AG09319 (cell line): ENCODE measurements at regions not wholly inside any gene's neighbourhood (a gene's known extent, or its start where the extent isn't known, plus 50 kb on each side); places are given as distances from the start of the nearest gene placed in this dataset.

ENCODE experiments used
- DNase-seq: peaks from one replicate; pipeline ENCODE4 v3.0.0-alpha.2; 2010; ENCODE audit warnings: low read depth; ENCODE audit errors: extremely low read depth
- TF ChIP-seq, protein P1 (sequence below): IDR thresholded peaks from 2 replicates; pipeline ENCODE4 v1.5.1; 2011; ENCODE audit warnings: low read depth, mild to moderate bottlenecking, inconsistent platforms, low read length, moderate library complexity

GRCh38 chr7:31418928-31419327, 78.4 kb upstream of the NEUROD6 start:
- TF ChIP-seq, protein P1, sequence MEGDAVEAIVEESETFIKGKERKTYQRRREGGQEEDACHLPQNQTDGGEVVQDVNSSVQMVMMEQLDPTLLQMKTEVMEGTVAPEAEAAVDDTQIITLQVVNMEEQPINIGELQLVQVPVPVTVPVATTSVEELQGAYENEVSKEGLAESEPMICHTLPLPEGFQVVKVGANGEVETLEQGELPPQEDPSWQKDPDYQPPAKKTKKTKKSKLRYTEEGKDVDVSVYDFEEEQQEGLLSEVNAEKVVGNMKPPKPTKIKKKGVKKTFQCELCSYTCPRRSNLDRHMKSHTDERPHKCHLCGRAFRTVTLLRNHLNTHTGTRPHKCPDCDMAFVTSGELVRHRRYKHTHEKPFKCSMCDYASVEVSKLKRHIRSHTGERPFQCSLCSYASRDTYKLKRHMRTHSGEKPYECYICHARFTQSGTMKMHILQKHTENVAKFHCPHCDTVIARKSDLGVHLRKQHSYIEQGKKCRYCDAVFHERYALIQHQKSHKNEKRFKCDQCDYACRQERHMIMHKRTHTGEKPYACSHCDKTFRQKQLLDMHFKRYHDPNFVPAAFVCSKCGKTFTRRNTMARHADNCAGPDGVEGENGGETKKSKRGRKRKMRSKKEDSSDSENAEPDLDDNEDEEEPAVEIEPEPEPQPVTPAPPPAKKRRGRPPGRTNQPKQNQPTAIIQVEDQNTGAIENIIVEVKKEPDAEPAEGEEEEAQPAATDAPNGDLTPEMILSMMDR = no peak
- DNase-seq = no peak

GRCh38 chr7:31419505-31420055, 79.1 kb upstream of the NEUROD6 start:
- DNase-seq = no peak
- TF ChIP-seq, protein P1 = no peak

- DNase-seq = no peak
- TF ChIP-seq, protein P1 = no peak
Measured at GRCh38 chr7:31420948-31421347, 80.4 kb upstream of the NEUROD6 start.

DNA sequence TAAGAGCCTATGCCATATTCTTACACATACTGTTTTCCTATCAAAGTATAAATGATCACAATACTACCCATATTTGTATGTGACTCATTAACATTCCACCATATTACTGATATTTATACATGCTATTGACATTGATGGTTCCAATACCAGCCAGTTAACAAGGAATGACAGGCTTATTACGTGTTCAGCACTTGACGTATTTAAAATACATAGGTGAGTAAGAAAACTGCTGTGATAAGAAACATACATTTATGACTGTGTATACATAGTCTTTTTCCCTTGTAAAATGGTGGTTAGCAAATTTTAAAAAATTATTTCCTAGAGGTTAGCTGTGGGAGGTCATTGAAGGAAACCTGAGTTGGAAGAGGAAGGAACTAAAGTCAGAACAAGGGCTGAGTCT, 81.1 kb upstream of the NEUROD6 start:
- DNase-seq = no peak
- TF ChIP-seq, protein P1 = no peak

- TF ChIP-seq, protein P1 = no peak
- no peak for DNase-seq
Measured at GRCh38 chr7:31423994-31424393, 83.5 kb upstream of the NEUROD6 start.

- DNase-seq = no peak
- TF ChIP-seq, protein P1 = no peak
Measured at GRCh38 chr7:31432176-31432575, 81.7 kb upstream of the ITPRID1 start.

DNA sequence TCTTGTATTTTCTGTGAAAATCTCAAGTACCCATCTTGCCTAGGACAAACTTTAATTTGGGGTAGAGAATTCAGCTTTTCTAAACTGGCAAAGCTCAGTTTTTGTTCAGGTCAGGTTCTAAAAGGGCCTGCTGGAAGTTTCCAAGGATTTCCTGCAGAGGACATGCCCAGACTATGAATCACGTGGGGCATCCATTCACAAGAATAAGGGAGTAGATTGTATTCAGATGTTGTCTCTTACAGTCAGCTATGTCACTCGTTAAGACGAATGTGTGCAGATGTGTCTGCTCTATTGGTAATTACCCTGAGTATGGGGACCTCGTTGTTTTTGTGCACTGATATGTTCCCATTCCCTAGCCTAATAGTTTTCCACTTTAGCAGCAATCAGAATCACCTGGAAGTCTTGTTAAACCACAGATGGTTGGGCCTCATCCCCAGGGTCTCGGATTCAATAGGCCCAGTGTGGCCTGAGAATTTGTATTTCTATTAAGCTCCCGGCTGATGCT, 81.0 kb upstream of the ITPRID1 start:
- no peak for DNase-seq
- TF ChIP-seq, protein P1 = no peak
